Astrocyte (in vitro differentiated cells and primary cell): ENCODE measurements at regions not wholly inside any gene's neighbourhood (a gene's known extent, or its start where the extent isn't known, plus 50 kb on each side); places are given as distances from the start of the nearest gene placed in this dataset.

Experiments used
- DNase-seq: peaks from one replicate; pipeline ENCODE4 v3.0.0-alpha.2; 2010; ENCODE audit warnings: low read depth
- FAIRE-seq: peaks from 2 replicates; lab custom pipeline; 2011; peaks lifted over from hg19 to GRCh38; lab: Jason Lieb, UNC
- H2AFZ ChIP-seq: 2 replicates; pipeline ENCODE4 v1.6.0; 2012; ENCODE audit warnings: low read depth, low read length, inconsistent platforms
- H3K27ac ChIP-seq: 2 replicates; pipeline ENCODE4 v1.5.1; 2011; ENCODE audit warnings: low read depth, low read length, inconsistent platforms
- H3K27me3 ChIP-seq: 2 replicates; pipeline ENCODE4 v1.6.0; 2011; ENCODE audit warnings: low read length, inconsistent platforms; ENCODE audit not compliant: insufficient read depth
- H3K36me3 ChIP-seq: 2 replicates; pipeline ENCODE4 v1.5.1; 2011; ENCODE audit warnings: low read length, inconsistent platforms; ENCODE audit not compliant: insufficient read depth
- H3K4me1 ChIP-seq: 2 replicates; pipeline ENCODE4 v1.5.1; 2011; ENCODE audit warnings: low read length, inconsistent platforms; ENCODE audit not compliant: insufficient read depth
- H3K4me2 ChIP-seq: 2 replicates; pipeline ENCODE4 v1.6.0; 2012; ENCODE audit warnings: low read length, inconsistent platforms
- H3K4me3 ChIP-seq: 2 replicates; pipeline ENCODE4 v1.5.1; 2011; ENCODE audit warnings: low read depth, mild to moderate bottlenecking, low read length, inconsistent platforms; ENCODE audit not compliant: insufficient read depth
- H3K79me2 ChIP-seq: 2 replicates; pipeline ENCODE4 v1.6.0; 2012; ENCODE audit warnings: mild to moderate bottlenecking, low read length, inconsistent platforms; ENCODE audit not compliant: insufficient read depth
- H3K9ac ChIP-seq: 2 replicates; pipeline ENCODE4 v1.6.0; 2012; ENCODE audit warnings: mild to moderate bottlenecking, low read length, inconsistent platforms
- H3K9me3 ChIP-seq: 2 replicates; pipeline ENCODE4 v1.5.1; 2012; ENCODE audit warnings: low read depth, mild to moderate bottlenecking, low read length, inconsistent platforms; ENCODE audit not compliant: insufficient read depth
- H4K20me1 ChIP-seq: 2 replicates; pipeline ENCODE4 v1.6.0; 2012; ENCODE audit warnings: low read length, inconsistent platforms; ENCODE audit not compliant: insufficient read depth
- H3K27ac Mint-ChIP-seq: one replicate; pipeline ENCODE4 v1.8.0; 2021; ENCODE audit warnings: mild to moderate bottlenecking, mixed read lengths; ENCODE audit not compliant: unreplicated experiment
- H3K27me3 Mint-ChIP-seq: one replicate; pipeline ENCODE4 v1.8.0; 2021; ENCODE audit warnings: low read depth, mixed read lengths; ENCODE audit not compliant: unreplicated experiment
- H3K36me3 Mint-ChIP-seq: one replicate; pipeline ENCODE4 v1.8.0; 2021; ENCODE audit warnings: low read depth, mixed read lengths; ENCODE audit not compliant: unreplicated experiment
- H3K4me1 Mint-ChIP-seq: one replicate; pipeline ENCODE4 v1.8.0; 2021; ENCODE audit warnings: low read depth, mixed read lengths; ENCODE audit not compliant: unreplicated experiment
- H3K4me3 Mint-ChIP-seq: one replicate; pipeline ENCODE4 v1.8.0; 2021; ENCODE audit warnings: mild to moderate bottlenecking, moderate library complexity, mixed read lengths; ENCODE audit not compliant: unreplicated experiment
- H3K9me3 Mint-ChIP-seq: one replicate; pipeline ENCODE4 v1.8.0; 2021; ENCODE audit warnings: mild to moderate bottlenecking, mixed read lengths; ENCODE audit not compliant: unreplicated experiment
- EZH2 ChIP-seq: IDR thresholded peaks from 2 replicates; pipeline ENCODE4 v1.6.1; 2012; ENCODE audit warnings: mild to moderate bottlenecking, low read length, inconsistent platforms; ENCODE audit not compliant: insufficient read depth
- TF ChIP-seq, protein P1 (sequence below): IDR thresholded peaks from 2 replicates; pipeline ENCODE4 v1.5.1; 2011; ENCODE audit warnings: low read depth, mild to moderate bottlenecking, inconsistent platforms, low read length, moderate library complexity; ENCODE audit not compliant: insufficient read depth

DNA sequence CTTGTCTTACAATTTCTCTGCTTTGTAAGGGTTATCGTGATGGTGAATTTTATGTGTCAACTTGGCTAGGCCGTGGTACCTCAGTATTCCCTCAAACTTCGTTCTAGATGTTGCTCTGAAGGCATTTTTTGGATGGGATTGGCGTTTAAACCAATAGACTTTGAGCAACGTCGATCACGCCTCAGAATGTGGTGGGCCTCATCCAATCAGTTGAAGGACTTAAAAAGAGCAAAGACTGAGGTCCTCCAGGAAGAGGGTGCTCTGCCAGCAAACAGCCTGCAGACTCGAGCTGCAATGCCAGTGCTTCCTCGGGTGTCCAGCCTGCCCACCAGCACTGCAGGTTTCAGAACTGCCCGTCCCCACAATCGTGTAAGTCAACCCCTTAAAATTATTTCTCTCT lies 145.8 kb upstream of the SALL3 start:
- FAIRE-seq (no peak), DNase-seq (no peak)
- no peak overlapping the region for H3K27ac ChIP-seq
- no peaks in the 10 kb centered on the region for H3K27me3 ChIP-seq
- no peak overlapping the region for H3K4me3 ChIP-seq
- no peaks in the 10 kb centered on the region for H4K20me1 ChIP-seq
- H3K9ac ChIP-seq: no peak overlapping the region
- no peak overlapping the region for H2AFZ ChIP-seq
- TF ChIP-seq EZH2: no peak
- TF ChIP-seq, protein P1, sequence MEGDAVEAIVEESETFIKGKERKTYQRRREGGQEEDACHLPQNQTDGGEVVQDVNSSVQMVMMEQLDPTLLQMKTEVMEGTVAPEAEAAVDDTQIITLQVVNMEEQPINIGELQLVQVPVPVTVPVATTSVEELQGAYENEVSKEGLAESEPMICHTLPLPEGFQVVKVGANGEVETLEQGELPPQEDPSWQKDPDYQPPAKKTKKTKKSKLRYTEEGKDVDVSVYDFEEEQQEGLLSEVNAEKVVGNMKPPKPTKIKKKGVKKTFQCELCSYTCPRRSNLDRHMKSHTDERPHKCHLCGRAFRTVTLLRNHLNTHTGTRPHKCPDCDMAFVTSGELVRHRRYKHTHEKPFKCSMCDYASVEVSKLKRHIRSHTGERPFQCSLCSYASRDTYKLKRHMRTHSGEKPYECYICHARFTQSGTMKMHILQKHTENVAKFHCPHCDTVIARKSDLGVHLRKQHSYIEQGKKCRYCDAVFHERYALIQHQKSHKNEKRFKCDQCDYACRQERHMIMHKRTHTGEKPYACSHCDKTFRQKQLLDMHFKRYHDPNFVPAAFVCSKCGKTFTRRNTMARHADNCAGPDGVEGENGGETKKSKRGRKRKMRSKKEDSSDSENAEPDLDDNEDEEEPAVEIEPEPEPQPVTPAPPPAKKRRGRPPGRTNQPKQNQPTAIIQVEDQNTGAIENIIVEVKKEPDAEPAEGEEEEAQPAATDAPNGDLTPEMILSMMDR: no peak
- H3K4me1 ChIP-seq: no peaks in the 10 kb centered on the region
- H3K27me3 Mint-ChIP-seq: peaks cover 2% of the 10 kb centered on the region
- no peaks in the 10 kb centered on the region for H3K36me3 ChIP-seq
- H3K4me1 Mint-ChIP-seq: no peaks in the 10 kb centered on the region
- no peaks in the 10 kb centered on the region for H3K79me2 ChIP-seq
- peaks cover 22% of the 10 kb centered on the region for H3K9me3 Mint-ChIP-seq
- no peak overlapping the region for H3K4me3 Mint-ChIP-seq
- no peaks in the 10 kb centered on the region for H3K36me3 Mint-ChIP-seq
- H3K9me3 ChIP-seq: peaks cover 6% of the 10 kb centered on the region
- H3K4me2 ChIP-seq: no peak overlapping the region
- no peak overlapping the region for H3K27ac Mint-ChIP-seq

DNA sequence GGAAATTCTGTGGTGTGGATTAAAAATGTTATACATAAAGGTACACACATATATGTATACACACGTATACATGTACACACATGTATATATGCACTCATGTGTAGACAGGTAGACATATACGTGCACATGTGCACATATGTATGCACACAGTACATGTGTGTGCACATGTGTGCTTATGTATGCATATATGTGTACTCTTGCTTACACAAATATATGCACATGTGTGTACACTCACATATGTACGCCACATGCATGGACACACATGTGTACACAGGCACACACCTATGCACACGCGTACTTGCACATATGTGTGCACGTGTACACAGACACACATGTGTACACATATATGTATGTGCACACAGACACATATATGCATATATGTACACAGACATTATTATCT lies 142.8 kb upstream of the SALL3 start:
- H3K4me3 Mint-ChIP-seq: no peak overlapping the region
- no peak overlapping the region for H3K27ac Mint-ChIP-seq
- no peak for TF ChIP-seq EZH2
- TF ChIP-seq, protein P1: no peak
- Histone ChIP-seq H2AFZ (no peak overlapping the region), H3K4me1 (no peaks in the 10 kb centered on the region), H4K20me1 (no peaks in the 10 kb centered on the region), H3K9me3 (peaks cover 6% of the 10 kb centered on the region), H3K79me2 (no peaks in the 10 kb centered on the region), H3K4me3 (no peak overlapping the region), H3K27ac (no peak overlapping the region), H3K4me2 (no peak overlapping the region), H3K36me3 (no peaks in the 10 kb centered on the region), H3K27me3 (no peaks in the 10 kb centered on the region), H3K9ac (no peak overlapping the region)
- H3K36me3 Mint-ChIP-seq: no peaks in the 10 kb centered on the region
- H3K9me3 Mint-ChIP-seq: peaks cover 14% of the 10 kb centered on the region
- H3K27me3 Mint-ChIP-seq: peaks cover 2% of the 10 kb centered on the region
- no peaks in the 10 kb centered on the region for H3K4me1 Mint-ChIP-seq
- DNase-seq (no peak), FAIRE-seq (no peak)

DNA sequence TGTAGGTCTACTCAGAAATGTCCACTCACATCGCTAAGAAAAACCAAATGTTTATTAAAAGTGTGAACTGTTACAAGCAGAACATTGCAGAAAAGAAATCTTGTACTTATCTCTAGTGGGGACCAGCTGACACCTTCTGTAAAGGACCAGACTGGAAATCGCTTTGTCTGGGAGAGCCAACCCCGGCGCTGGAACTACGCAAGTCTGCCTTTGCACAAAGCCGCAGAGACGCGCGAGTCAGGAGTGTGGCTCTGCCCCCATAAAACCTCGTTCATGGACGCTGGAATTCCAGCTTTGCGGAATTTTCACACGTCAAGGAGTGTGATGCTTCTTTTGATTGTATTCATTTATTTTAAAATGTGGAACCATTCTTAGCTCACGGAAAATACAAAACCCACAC lies 141.9 kb upstream of the SALL3 start:
- Histone ChIP-seq H3K27me3 (no peaks in the 10 kb centered on the region), H2AFZ (no peak overlapping the region), H3K4me3 (no peak overlapping the region), H3K27ac (no peak overlapping the region), H4K20me1 (no peaks in the 10 kb centered on the region), H3K9me3 (peaks cover 6% of the 10 kb centered on the region), H3K4me2 (no peak overlapping the region), H3K4me1 (no peaks in the 10 kb centered on the region), H3K36me3 (no peaks in the 10 kb centered on the region), H3K9ac (no peak overlapping the region), H3K79me2 (no peaks in the 10 kb centered on the region)
- no peak for TF ChIP-seq EZH2
- TF ChIP-seq, protein P1: no peak
- no peak overlapping the region for H3K27ac Mint-ChIP-seq
- H3K27me3 Mint-ChIP-seq: peaks cover 2% of the 10 kb centered on the region
- H3K4me3 Mint-ChIP-seq: no peak overlapping the region
- FAIRE-seq: no peak
- peaks cover 14% of the 10 kb centered on the region for H3K9me3 Mint-ChIP-seq
- H3K36me3 Mint-ChIP-seq: no peaks in the 10 kb centered on the region
- H3K4me1 Mint-ChIP-seq: no peaks in the 10 kb centered on the region
- no peak for DNase-seq
